ENCODE measurements at regions not wholly inside any gene's neighbourhood (a gene's known extent, or its start where the extent isn't known, plus 50 kb on each side); places are given as distances from the start of the nearest gene placed in this dataset.

DNA sequence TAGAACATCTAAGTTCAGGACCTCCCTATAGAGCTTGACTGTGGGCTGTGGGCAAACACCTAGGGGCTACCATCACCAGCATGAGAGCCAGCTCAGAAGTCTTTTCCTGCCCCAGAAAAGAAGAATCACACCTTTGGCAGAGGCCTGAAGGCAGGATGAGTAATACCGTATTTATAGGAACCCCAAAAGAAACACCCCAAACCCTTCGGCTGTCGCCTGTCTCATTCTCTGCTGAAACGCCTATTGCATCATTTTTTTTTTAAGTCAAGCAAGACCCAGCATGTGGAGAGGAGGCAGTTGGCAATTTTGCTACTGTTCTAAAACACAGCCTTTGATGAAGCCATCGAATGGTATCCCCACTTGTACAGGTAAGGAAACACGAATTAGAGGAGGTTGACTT, 436.4 kb downstream of the TFAP2A start:
- Histone ChIP-seq H3K4me1 (replicated peaks in 1 of 2) (no peaks in the 10 kb centered on the region), H3K4me3 (no peak overlapping the region), H3K9me3 (replicated peaks in 1 of 3) (no peaks in the 10 kb centered on the region), H3K27ac (no peak overlapping the region), H3K36me3 (replicated peaks in 1 of 2) (no peaks in the 10 kb centered on the region), H3K27me3 (no peaks in the 10 kb centered on the region)
- no peak for DNase-seq
- no peak for TF ChIP-seq CTCF (IDR thresholded peaks at IDR 0.05)
- TF ChIP-seq POLR2A (IDR thresholded peaks at IDR 0.05): no peak
- 72 to 88% (median 79%) methylated on average over 6 of the region's 6 CpGs for WGBS, 4 donors
- intact Hi-C loops (cut with DNase I): no loop called here

- H3K4me3 ChIP-seq: no peak overlapping the region
- intact Hi-C loops (cut with DNase I): no loop called here
- H3K27me3 ChIP-seq: no peaks in the 10 kb centered on the region
- no peak overlapping the region for H3K27ac ChIP-seq
- H3K4me1 ChIP-seq (replicated peaks in 1 of 2): no peaks in the 10 kb centered on the region
- TF ChIP-seq CTCF (IDR thresholded peaks at IDR 0.05) (no peak), POLR2A (IDR thresholded peaks at IDR 0.05) (no peak)
- no peaks in the 10 kb centered on the region for H3K36me3 ChIP-seq (replicated peaks in 1 of 2)
- WGBS, 4 donors: 16 to 25% (median 23%) methylated on average over 2 of the region's 2 CpGs
- no peak for DNase-seq
- no peaks in the 10 kb centered on the region for H3K9me3 ChIP-seq (replicated peaks in 1 of 3)
Measured at GRCh38 chr6:9977411-9977810, 437.5 kb downstream of the TFAP2A start.

DNA sequence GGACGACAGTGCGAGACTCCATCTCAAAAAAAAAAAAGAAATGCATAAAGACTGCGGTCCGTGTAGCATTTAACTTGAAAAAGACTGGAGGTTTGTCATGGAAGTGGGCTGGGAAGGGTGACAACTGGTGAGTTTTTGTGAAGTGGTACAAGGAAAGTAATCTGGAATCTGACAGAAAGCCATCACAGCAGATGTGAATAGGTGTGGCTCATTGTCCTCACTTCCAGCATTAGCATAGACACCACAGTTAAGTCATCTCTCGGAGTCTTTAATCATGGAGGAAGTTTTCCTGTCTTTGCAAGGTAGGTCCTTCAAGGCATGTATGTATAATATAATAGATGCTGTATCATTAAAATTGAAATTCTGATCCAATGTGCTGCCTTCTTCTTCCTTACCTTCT, 453.2 kb downstream of the TFAP2A start:
- Histone ChIP-seq H3K4me1 (replicated peaks in 1 of 2) (no peaks in the 10 kb centered on the region), H3K9me3 (replicated peaks in 1 of 3) (no peaks in the 10 kb centered on the region), H3K4me3 (no peak overlapping the region), H3K27me3 (no peaks in the 10 kb centered on the region), H3K27ac (no peak overlapping the region), H3K36me3 (replicated peaks in 1 of 2) (no peaks in the 10 kb centered on the region)
- no peak for DNase-seq
- WGBS, 4 donors: 68 to 86% (median 78%) methylated on average over 5 of the region's 5 CpGs
- TF ChIP-seq POLR2A (IDR thresholded peaks at IDR 0.05) (no peak), CTCF (IDR thresholded peaks at IDR 0.05) (no peak)
- intact Hi-C loops (cut with DNase I): no loop called here

- WGBS, 4 donors: 64 to 82% (median 69%) methylated on average over 2 of the region's 2 CpGs
- TF ChIP-seq CTCF (IDR thresholded peaks at IDR 0.05) (no peak), POLR2A (IDR thresholded peaks at IDR 0.05) (no peak)
- H3K9me3 ChIP-seq (replicated peaks in 1 of 3): no peaks in the 10 kb centered on the region
- no peaks in the 10 kb centered on the region for H3K27me3 ChIP-seq
- no peak overlapping the region for H3K4me3 ChIP-seq
- intact Hi-C loops (cut with DNase I): no loop called here
- no peaks in the 10 kb centered on the region for H3K4me1 ChIP-seq (replicated peaks in 1 of 2)
- H3K27ac ChIP-seq: no peak overlapping the region
- H3K36me3 ChIP-seq (replicated peaks in 1 of 2): no peaks in the 10 kb centered on the region
- DNase-seq: no peak
Measured at GRCh38 chr6:9957215-9957759, 457.6 kb downstream of the TFAP2A start.
